ENCODE measurements at regions not wholly inside any gene's neighbourhood (a gene's known extent, or its start where the extent isn't known, plus 50 kb on each side); places are given as distances from the start of the nearest gene placed in this dataset.

GRCh38 chr7:18200855-18201254 lies 173.2 kb upstream of the PRPS1L1 start (continued):
- no peak for TF ChIP-seq REST (IDR thresholded peaks at IDR 0.05; ENCODE audit: borderline replicate concordance in 1 of 2, low read depth in 1 of 2, low read length in 2 of 2)
- no peak for TF ChIP-seq ARID5B (CRISPR knock-in tag; IDR thresholded peaks at IDR 0.05)
- no peak for TF ChIP-seq ERF (CRISPR knock-in tag; IDR thresholded peaks at IDR 0.05)
- TF ChIP-seq FLYWCH1 (CRISPR knock-in tag; IDR thresholded peaks at IDR 0.05), result no peak
- TF ChIP-seq ZNF740 (CRISPR knock-in tag; IDR thresholded peaks at IDR 0.05), result no peak
- TF ChIP-seq HNRNPLL (IDR thresholded peaks at IDR 0.05; ENCODE audit: low read depth, low read length, poor library complexity, severe bottlenecking), result no peak
